ENCODE measurements at regions not wholly inside any gene's neighbourhood (a gene's known extent, or its start where the extent isn't known, plus 50 kb on each side); places are given as distances from the start of the nearest gene placed in this dataset.

- H2AFZ ChIP-seq, result no peak overlapping the region
- no peak overlapping the region for H3K4me3 Mint-ChIP-seq
- peaks cover 44% of the 10 kb centered on the region for H3K4me1 Mint-ChIP-seq
Observed at GRCh38 chr5:107770051-107770450, 99.3 kb upstream of the EFNA5 start.

More at GRCh38 chr5:107770051-107770450, 99.3 kb upstream of the EFNA5 start:
- no peaks in the 10 kb centered on the region for H3K9me3 Mint-ChIP-seq
- TF ChIP-seq EZH2 (IDR thresholded peaks at IDR 0.05; ENCODE audit: low read depth, unreplicated experiment) (no peak), ETS1 (IDR thresholded peaks at IDR 0.05) (no peak), ZNF114 (CRISPR knock-in tag; IDR thresholded peaks at IDR 0.05) (no peak), CTCF (conservative IDR thresholded peaks at IDR 0.05; ENCODE audit: low read depth in 2 of 2) (no peak), STAT1 (IDR thresholded peaks at IDR 0.05; ENCODE audit: unreplicated experiment) (no peak), ZNF462 (CRISPR knock-in tag; IDR thresholded peaks at IDR 0.05) (no peak), ZNF331 (CRISPR knock-in tag; IDR thresholded peaks at IDR 0.05; ENCODE audit: low read depth) (no peak), JUNB (IDR thresholded peaks at IDR 0.05; ENCODE audit: unreplicated experiment) (no peak), CREB1 (CRISPR knock-in tag; IDR thresholded peaks at IDR 0.05; ENCODE audit: low read depth) (no peak), POLR2AphosphoS5 (IDR thresholded peaks at IDR 0.05; ENCODE audit: low read depth) (no peak), NANOG (IDR thresholded peaks at IDR 0.05; ENCODE audit: borderline replicate concordance) (no peak), EZH2phosphoT487 (IDR thresholded peaks at IDR 0.05; ENCODE audit: unreplicated experiment) (no peak), REST (IDR thresholded peaks at IDR 0.05; ENCODE audit: unreplicated experiment) (no peak)
- Histone ChIP-seq H3F3A (replicated peaks; ENCODE audit: low read depth) (no peaks in the 10 kb centered on the region), H4K20me1 (replicated peaks; ENCODE audit: insufficient read depth) (no peaks in the 10 kb centered on the region), H3K36me3 (ENCODE audit: insufficient read depth) (no peaks in the 10 kb centered on the region), H3K79me2 (replicated peaks; ENCODE audit: insufficient read depth) (no peaks in the 10 kb centered on the region), H3K4me3 (no peak overlapping the region), H3K9me2 (ENCODE audit: insufficient read depth) (no peaks in the 10 kb centered on the region), H3K4me2 (0 out of 2 replicates have a peak overlapping the region, but pooled peaks have one; percentile 15), H3K27me3 (ENCODE audit: insufficient read depth) (no peaks in the 10 kb centered on the region), H3K4me1 (ENCODE audit: insufficient read depth) (peaks cover 33% of the 10 kb centered on the region), H3K27ac (ENCODE audit: low read depth) (no peak overlapping the region)
- DNase-seq (ENCODE audit: low spot score), result no peak
- H3K36me3 Mint-ChIP-seq (ENCODE audit: low read depth), result no peaks in the 10 kb centered on the region
- H3K27ac Mint-ChIP-seq, result no peak overlapping the region
- no peak for ATAC-seq
- no peaks in the 10 kb centered on the region for H3K27me3 Mint-ChIP-seq (ENCODE audit: insufficient read depth, low read depth, poor library complexity)
